ENCODE measurements at regions not wholly inside any gene's neighbourhood (a gene's known extent, or its start where the extent isn't known, plus 50 kb on each side); places are given as distances from the start of the nearest gene placed in this dataset.

DNA sequence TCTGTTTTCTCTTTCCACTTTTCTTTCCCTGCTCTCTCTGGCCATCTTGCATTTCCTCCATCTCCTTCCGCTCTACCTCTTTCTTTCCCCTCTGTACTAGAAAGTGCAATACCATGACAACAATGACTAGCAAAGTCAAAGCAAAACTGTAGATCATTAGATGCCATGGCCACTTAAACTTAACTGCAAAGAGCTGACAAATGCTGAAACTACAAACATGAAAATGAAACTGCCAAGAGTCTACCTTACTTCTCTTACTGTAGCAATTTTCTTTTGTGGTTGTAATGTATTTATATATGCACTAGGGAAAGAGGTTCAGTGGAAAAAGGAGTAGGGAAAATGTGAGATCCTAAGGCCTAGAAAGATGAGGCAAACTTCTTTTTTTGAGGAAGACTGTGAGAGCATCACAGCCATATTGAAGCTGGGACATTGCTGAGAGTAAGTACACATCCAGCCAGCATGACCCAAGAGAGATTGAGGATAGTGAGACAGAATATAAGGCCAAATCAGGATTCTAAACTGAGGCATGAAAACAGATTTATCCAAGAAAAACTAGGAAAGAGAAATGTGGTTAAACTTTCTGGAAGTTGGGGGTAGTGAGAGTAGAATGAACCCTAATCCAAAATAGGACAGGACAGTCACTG is 276.6 kb upstream of the NAV3 start:
- no peak for ATAC-seq
- H3K36me3 ChIP-seq = no peaks in the 10 kb centered on the region

GRCh38 chr12:77549383-77550128 is 281.1 kb upstream of the NAV3 start:
- intact Hi-C loops (cut with DNase I) = no loop called here
- no peaks in the 10 kb centered on the region for H3K9me3 ChIP-seq
- no peak for TF ChIP-seq CTCF (IDR thresholded peaks at IDR 0.05)
- H3K27me3 ChIP-seq (ENCODE audit: low read depth) = no peaks in the 10 kb centered on the region
- DNase-seq (no peak), ATAC-seq (no peak)
- H3K4me3 ChIP-seq = no peak overlapping the region
- H3K36me3 ChIP-seq = no peaks in the 10 kb centered on the region
- no peaks in the 10 kb centered on the region for H3K4me1 ChIP-seq
- no peak overlapping the region for H3K27ac ChIP-seq

More for the DNA sequence above, 276.6 kb upstream of the NAV3 start:
- no peak for DNase-seq
- H3K27me3 ChIP-seq (ENCODE audit: low read depth) = no peaks in the 10 kb centered on the region
- no peak overlapping the region for H3K4me3 ChIP-seq
- no peak overlapping the region for H3K27ac ChIP-seq
- intact Hi-C loops (cut with DNase I) = no loop called here
- H3K9me3 ChIP-seq = no peaks in the 10 kb centered on the region
- TF ChIP-seq CTCF (IDR thresholded peaks at IDR 0.05) = no peak
- H3K4me1 ChIP-seq = no peaks in the 10 kb centered on the region

DNA sequence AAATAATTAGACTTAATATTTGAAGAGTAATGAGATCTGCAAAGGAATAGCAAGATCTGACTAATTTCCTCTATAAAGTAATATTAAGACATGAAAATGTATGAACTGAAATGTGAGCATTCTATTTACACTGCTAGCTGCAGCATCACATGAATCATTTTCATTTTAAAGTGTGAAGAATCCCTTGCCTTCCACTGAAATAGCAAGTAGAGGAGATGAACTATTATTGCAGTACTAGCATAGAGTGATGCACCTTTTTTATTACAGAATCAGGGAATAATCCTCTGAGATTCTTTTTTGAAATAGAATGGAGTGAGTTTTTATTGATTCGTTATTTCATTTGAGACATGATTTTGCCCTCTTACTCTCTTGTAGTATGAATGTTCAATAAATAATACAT is 281.9 kb upstream of the NAV3 start:
- Histone ChIP-seq H3K4me1 (no peaks in the 10 kb centered on the region), H3K4me3 (no peak overlapping the region), H3K27ac (no peak overlapping the region), H3K27me3 (ENCODE audit: low read depth) (no peaks in the 10 kb centered on the region), H3K36me3 (no peaks in the 10 kb centered on the region), H3K9me3 (no peaks in the 10 kb centered on the region)
- DNase-seq (no peak), ATAC-seq (no peak)
- TF ChIP-seq CTCF (IDR thresholded peaks at IDR 0.05) = no peak
- intact Hi-C loops (cut with DNase I) = no loop called here

DNA sequence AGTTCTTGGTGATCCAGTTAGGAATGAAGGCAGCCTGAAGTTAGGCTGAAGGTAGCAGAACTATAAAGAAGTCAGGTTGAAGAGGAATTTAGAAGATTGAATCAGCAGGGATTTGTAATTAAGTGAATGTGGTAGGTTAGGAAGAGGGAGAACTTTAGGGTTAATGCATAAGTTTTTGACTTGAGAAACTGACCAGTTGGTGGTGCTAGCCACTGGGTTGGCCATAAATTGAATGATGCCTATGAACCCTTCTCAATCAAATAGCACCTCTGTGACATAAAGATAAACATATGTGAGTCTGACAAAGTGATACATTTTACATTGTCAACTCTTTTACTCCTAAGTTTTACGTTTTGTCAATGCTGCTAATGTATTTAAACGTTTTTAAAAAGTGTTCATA is 290.6 kb upstream of the NAV3 start:
- H3K9me3 ChIP-seq = no peaks in the 10 kb centered on the region
- DNase-seq (no peak), ATAC-seq (no peak)
- H3K27me3 ChIP-seq (ENCODE audit: low read depth) = no peaks in the 10 kb centered on the region
- no peak for TF ChIP-seq CTCF (IDR thresholded peaks at IDR 0.05)
- H3K36me3 ChIP-seq = no peaks in the 10 kb centered on the region
- no peaks in the 10 kb centered on the region for H3K4me1 ChIP-seq
- H3K27ac ChIP-seq = no peak overlapping the region
- H3K4me3 ChIP-seq = no peak overlapping the region
- intact Hi-C loops (cut with DNase I) = no loop called here

GRCh38 chr12:77537663-77538062 is 293.0 kb upstream of the NAV3 start:
- Histone ChIP-seq H3K9me3 (no peaks in the 10 kb centered on the region), H3K27me3 (ENCODE audit: low read depth) (no peaks in the 10 kb centered on the region), H3K27ac (no peak overlapping the region), H3K4me1 (no peaks in the 10 kb centered on the region), H3K4me3 (no peak overlapping the region), H3K36me3 (no peaks in the 10 kb centered on the region)
- ATAC-seq = no peak
- DNase-seq = no peak
- intact Hi-C loops (cut with DNase I) = no loop called here
- TF ChIP-seq CTCF (IDR thresholded peaks at IDR 0.05) = no peak

Data from lower lobe of right lung (tissue), 2 donors.